HepG2 (cell line): ENCODE measurements at regions not wholly inside any gene's neighbourhood (a gene's known extent, or its start where the extent isn't known, plus 50 kb on each side); places are given as distances from the start of the nearest gene placed in this dataset.

Source experiments
- ATAC-seq: fragments of 200-7000 bp; cut with Tn5 transposase; 3 replicates; pipeline ENCODE4 v1.9.1; 2020; ENCODE audit warnings: mild to moderate bottlenecking, moderate library complexity
- BruUV-seq: library from RNA; stranded (reverse); fragments of 400-500 nt; replicated peaks from 2 replicates; lab custom pipeline; 2021; lab: Mats Ljungman, UMichigan
- CTCF ChIA-PET: fragments of 300-600 bp; formaldehyde crosslinking; extraction: SDS; loops from one replicate; lab custom pipeline; 2021; ENCODE audit warnings: low total read pairs, inconsistent platforms, low intra/inter-chr PET ratio; lab: Yijun Ruan, JAX
- POLR2A ChIA-PET: fragments of 350-600 bp; sonication (Branson Sonifier 250); formaldehyde crosslinking; loops from one replicate; lab custom pipeline; 2020; ENCODE audit warnings: antibody characterized with exemption, inconsistent platforms; lab: Yijun Ruan, JAX
- DNase-seq: peaks from one replicate; pipeline ENCODE4 v3.0.0-alpha.2; 2015; ENCODE audit warnings: low spot score
- FAIRE-seq: peaks from 3 replicates; lab custom pipeline; 2011; peaks lifted over from hg19 to GRCh38; lab: Jason Lieb, UNC
- H2AFZ ChIP-seq: one replicate; pipeline ENCODE4 v1.6.1; 2011; ENCODE audit warnings: low read length, inconsistent platforms
- H3K27ac ChIP-seq: fragments of 300-600 bp; 3 replicates; pipeline ENCODE4 v1.8.0; 2011; ENCODE audit warnings: mixed run types, mild to moderate bottlenecking, mixed read lengths, low read length, inconsistent platforms; ENCODE audit not compliant: insufficient read depth; ENCODE audit errors: extremely low read length
- H3K27me3 ChIP-seq, 2 experiments: fragments of 200-600 bp in 1 of 2; 2 replicates in 1 of 2; 3 replicates in 1 of 2; pipeline versions ENCODE4 v1.6.0 to v1.8.0; 2011; ENCODE audit warnings: low read length in 2 of 2, mild to moderate bottlenecking in 2 of 2, moderate library complexity in 2 of 2, inconsistent platforms in 1 of 2; ENCODE audit not compliant: insufficient read depth in 2 of 2, control insufficient read depth in 1 of 2
- H3K36me3 ChIP-seq, 2 experiments: fragments of 200-600 bp in 1 of 2; replicated peaks in 1 of 2; 2 replicates in 1 of 2; 3 replicates in 1 of 2; pipeline versions ENCODE4 v1.5.1 to v1.8.0; 2011; ENCODE audit warnings: low read length in 2 of 2, inconsistent platforms in 1 of 2; ENCODE audit not compliant: insufficient read depth in 2 of 2, control insufficient read depth in 1 of 2
- H3K4me1 ChIP-seq: 2 replicates; pipeline ENCODE4 v1.5.1; 2012; ENCODE audit warnings: low read length, inconsistent platforms; ENCODE audit not compliant: insufficient read depth
- H3K4me2 ChIP-seq: 2 replicates; pipeline ENCODE4 v1.6.0; 2011; ENCODE audit warnings: low read depth, low read length, inconsistent platforms
- H3K4me3 ChIP-seq, 3 experiments: fragments of 200-600 bp in 1 of 3; sonication (generic), shearing (Covaris generic) in 1 of 3; replicated peaks in 1 of 3; 2 replicates each; pipeline ENCODE4 v1.5.1; 2011 to 2016; ENCODE audit warnings: low read length in 3 of 3, inconsistent platforms in 2 of 3, low read depth in 2 of 3, mild to moderate bottlenecking in 2 of 3, control low read depth in 1 of 3, mixed read lengths in 1 of 3; ENCODE audit not compliant: insufficient read depth in 1 of 3
- H3K79me2 ChIP-seq: one replicate; pipeline ENCODE4 v1.6.1; 2011; ENCODE audit warnings: low read length, inconsistent platforms; ENCODE audit not compliant: insufficient read depth
- H3K9ac ChIP-seq: 2 replicates; pipeline ENCODE4 v1.6.0; 2011; ENCODE audit warnings: mild to moderate bottlenecking, low read depth, low read length, inconsistent platforms; ENCODE audit not compliant: insufficient read depth
- H3K9me3 ChIP-seq: 2 replicates; pipeline ENCODE4 v1.5.1; 2012; ENCODE audit warnings: mild to moderate bottlenecking, low read length
- H4K20me1 ChIP-seq: 2 replicates; pipeline ENCODE4 v1.6.0; 2011; ENCODE audit warnings: inconsistent platforms, mild to moderate bottlenecking, low read length, moderate library complexity; ENCODE audit not compliant: insufficient read depth
- CBX1 ChIP-seq: IDR thresholded peaks from one replicate; pipeline ENCODE4 v1.6.1; 2016; ENCODE audit warnings: antibody characterized with exemption, low read depth
- JUND ChIP-seq: sonication (generic); formaldehyde crosslinking; IDR thresholded peaks from 2 replicates; pipeline ENCODE4 v1.8.0; 2022; ENCODE audit warnings: mild to moderate bottlenecking, missing genetic modification reagents
- LCORL ChIP-seq, 2 experiments: fragments of 450-650 bp in 1 of 2; sonication (generic) in 1 of 2; formaldehyde crosslinking in 1 of 2; IDR thresholded peaks; 2 replicates each; pipeline versions ENCODE4 v1.5.0 to v1.6.1; 2017 to 2020; ENCODE audit warnings: antibody characterized with exemption in 1 of 2, missing genetic modification reagents in 1 of 2
- TCF7L2 ChIP-seq: IDR thresholded peaks from 2 replicates; pipeline ENCODE4 v1.6.1; 2011; ENCODE audit warnings: mild to moderate bottlenecking, low read depth, low read length, moderate library complexity
- ZNF407 ChIP-seq: sonication (generic); formaldehyde crosslinking; IDR thresholded peaks from one replicate; pipeline ENCODE4 v1.5.1; 2020; ENCODE audit warnings: mild to moderate bottlenecking, missing genetic modification reagents; ENCODE audit errors: not compliant biosample characterization
- ZNF605 ChIP-seq: sonication (generic); formaldehyde crosslinking; IDR thresholded peaks from 2 replicates; pipeline ENCODE4 v1.8.0; 2022; ENCODE audit warnings: mild to moderate bottlenecking, missing genetic modification reagents
- ZNF616 ChIP-seq: sonication (generic); formaldehyde crosslinking; IDR thresholded peaks from 2 replicates; pipeline ENCODE4 v1.5.0; 2020; ENCODE audit warnings: low read depth, mild to moderate bottlenecking, missing genetic modification reagents
- WGBS: methylation state at CpG from one replicate; pipeline ENCODE4 v1.1.6; 2017; ENCODE audit warnings: low lambda C conversion rate; 5-methylcytosine and 5-hydroxymethylcytosine counted together
- in situ Hi-C: cut with HindIII; loops from 2 replicates; pipeline ENCODE4 v1.10.0; 2017; ENCODE audit warnings: low pct_unique_long_range_greater_than_20kb; ENCODE audit not compliant: extremely low pct_ligation_motif_present
- intact Hi-C: fragments of 100-400 bp; cut with micrococcal nuclease; formaldehyde crosslinking; loops from one replicate; pipeline ENCODE4 v1.10.0; 2022; ENCODE audit not compliant: unreplicated experiment
- TF ChIP-seq, protein P1 (sequence below): sonication (generic); formaldehyde crosslinking; IDR thresholded peaks from 2 replicates; pipeline ENCODE4 v1.5.1; 2020; ENCODE audit warnings: mild to moderate bottlenecking, missing genetic modification reagents, borderline replicate concordance

- no peak for TF ChIP-seq ZNF407
- 0 out of 2 replicates have a peak, but pooled peaks have one; percentile 12 for TF ChIP-seq JUND (CRISPR knock-in tag)
- no peak for TF ChIP-seq TCF7L2
Observed at GRCh38 chr16:22664561-22664997, 149.4 kb upstream of the HS3ST2 start (continued).

DNA sequence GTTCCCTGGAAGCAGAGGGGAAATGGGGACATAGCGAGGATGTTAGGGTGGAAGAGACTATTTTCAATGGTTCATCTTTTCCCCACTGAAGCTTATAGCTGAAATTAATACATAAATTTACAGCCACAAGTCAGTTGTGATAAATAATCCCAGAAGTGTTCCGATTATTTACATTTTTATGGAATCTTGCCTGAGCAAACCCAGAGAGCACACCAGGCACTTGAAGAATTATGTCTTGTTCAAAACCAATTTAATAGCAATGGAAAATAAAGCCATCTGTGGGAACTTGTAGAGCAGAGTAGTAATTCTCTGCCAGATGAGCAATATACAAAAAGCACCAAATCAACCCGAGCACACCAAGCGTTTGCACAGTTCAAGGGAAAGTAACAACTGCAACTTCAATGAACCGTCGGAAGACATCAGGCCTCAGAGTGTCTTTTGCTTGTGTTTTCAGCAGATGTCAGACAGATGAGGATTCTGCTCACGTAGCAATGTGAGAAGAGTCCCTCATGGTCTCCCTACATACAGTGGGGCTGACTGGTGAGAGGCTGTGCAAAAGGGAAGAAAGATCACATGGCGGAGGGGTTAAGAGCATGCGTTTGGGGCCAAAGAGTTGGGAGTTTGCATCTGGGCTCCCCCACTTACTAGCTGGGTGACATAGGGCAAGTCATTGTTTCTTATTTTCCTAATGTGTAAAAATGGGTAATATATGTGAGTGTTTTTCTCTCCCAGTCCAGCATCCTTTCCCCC is 148.7 kb upstream of the HS3ST2 start:
- Histone ChIP-seq H3K4me3 (no peak overlapping the region), H3K27ac (no peak overlapping the region), H3K79me2 (no peaks in the 10 kb centered on the region), H3K4me2 (no peak overlapping the region), H3K27me3 (peaks cover 3 to 51% of the 10 kb centered on the region in 2 experiments; a peak in 4 of 5 replicates), H4K20me1 (no peaks in the 10 kb centered on the region), H3K4me1 (peaks cover 2% of the 10 kb centered on the region; the same call in 1 of the 2 replicates), H3K9ac (no peak overlapping the region), H2AFZ (no peak overlapping the region), H3K9me3 (no peaks in the 10 kb centered on the region), H3K36me3 (no peaks in the 10 kb centered on the region)
- ChIA-PET POLR2A (no interaction called here), CTCF (no interaction called here)
- DNase-seq (no peak), FAIRE-seq (no peak), ATAC-seq (no peak)
- 33% methylated on average over 9 of the region's 9 CpGs for WGBS
- no TSS peak for BruUV-seq
- intact Hi-C loops (no loop called here), in situ Hi-C loops (no loop called here)
- TF ChIP-seq, protein P1, sequence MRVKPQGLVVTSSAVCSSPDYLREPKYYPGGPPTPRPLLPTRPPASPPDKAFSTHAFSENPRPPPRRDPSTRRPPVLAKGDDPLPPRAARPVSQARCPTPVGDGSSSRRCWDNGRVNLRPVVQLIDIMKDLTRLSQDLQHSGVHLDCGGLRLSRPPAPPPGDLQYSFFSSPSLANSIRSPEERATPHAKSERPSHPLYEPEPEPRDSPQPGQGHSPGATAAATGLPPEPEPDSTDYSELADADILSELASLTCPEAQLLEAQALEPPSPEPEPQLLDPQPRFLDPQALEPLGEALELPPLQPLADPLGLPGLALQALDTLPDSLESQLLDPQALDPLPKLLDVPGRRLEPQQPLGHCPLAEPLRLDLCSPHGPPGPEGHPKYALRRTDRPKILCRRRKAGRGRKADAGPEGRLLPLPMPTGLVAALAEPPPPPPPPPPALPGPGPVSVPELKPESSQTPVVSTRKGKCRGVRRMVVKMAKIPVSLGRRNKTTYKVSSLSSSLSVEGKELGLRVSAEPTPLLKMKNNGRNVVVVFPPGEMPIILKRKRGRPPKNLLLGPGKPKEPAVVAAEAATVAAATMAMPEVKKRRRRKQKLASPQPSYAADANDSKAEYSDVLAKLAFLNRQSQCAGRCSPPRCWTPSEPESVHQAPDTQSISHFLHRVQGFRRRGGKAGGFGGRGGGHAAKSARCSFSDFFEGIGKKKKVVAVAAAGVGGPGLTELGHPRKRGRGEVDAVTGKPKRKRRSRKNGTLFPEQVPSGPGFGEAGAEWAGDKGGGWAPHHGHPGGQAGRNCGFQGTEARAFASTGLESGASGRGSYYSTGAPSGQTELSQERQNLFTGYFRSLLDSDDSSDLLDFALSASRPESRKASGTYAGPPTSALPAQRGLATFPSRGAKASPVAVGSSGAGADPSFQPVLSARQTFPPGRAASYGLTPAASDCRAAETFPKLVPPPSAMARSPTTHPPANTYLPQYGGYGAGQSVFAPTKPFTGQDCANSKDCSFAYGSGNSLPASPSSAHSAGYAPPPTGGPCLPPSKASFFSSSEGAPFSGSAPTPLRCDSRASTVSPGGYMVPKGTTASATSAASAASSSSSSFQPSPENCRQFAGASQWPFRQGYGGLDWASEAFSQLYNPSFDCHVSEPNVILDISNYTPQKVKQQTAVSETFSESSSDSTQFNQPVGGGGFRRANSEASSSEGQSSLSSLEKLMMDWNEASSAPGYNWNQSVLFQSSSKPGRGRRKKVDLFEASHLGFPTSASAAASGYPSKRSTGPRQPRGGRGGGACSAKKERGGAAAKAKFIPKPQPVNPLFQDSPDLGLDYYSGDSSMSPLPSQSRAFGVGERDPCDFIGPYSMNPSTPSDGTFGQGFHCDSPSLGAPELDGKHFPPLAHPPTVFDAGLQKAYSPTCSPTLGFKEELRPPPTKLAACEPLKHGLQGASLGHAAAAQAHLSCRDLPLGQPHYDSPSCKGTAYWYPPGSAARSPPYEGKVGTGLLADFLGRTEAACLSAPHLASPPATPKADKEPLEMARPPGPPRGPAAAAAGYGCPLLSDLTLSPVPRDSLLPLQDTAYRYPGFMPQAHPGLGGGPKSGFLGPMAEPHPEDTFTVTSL: no peak
- TF ChIP-seq LCORL (IDR thresholded peaks at IDR 0.05): no peak
- TF ChIP-seq LCORL (CRISPR knock-in tag; IDR thresholded peaks at IDR 0.05): no peak
- no peak for TF ChIP-seq ZNF605 (CRISPR knock-in tag)
- TF ChIP-seq CBX1: no peak
- no peak for TF ChIP-seq ZNF616 (CRISPR knock-in tag)
